A549 (cell line): ENCODE measurements at regions not wholly inside any gene's neighbourhood (a gene's known extent, or its start where the extent isn't known, plus 50 kb on each side); places are given as distances from the start of the nearest gene placed in this dataset.

Experiments used
- ATAC-seq, 2 experiments: fragments of 200-7000 bp in 1 of 2; fragments of >200 bp in 1 of 2; cut with Nextera tagmentation in 1 of 2; cut with Tn5 transposase in 1 of 2; 3 replicates each; pipeline versions ENCODE4 v1.8.0 to v1.9.1; 2018 to 2020; ENCODE audit warnings: mild to moderate bottlenecking in 1 of 2, moderate library complexity in 1 of 2
- CTCF ChIA-PET: fragments of 300-600 bp; sonication (Branson Sonifier 250); formaldehyde crosslinking; extraction: SDS; loops from one replicate; lab custom pipeline; 2021; ENCODE audit warnings: antibody characterized with exemption, inconsistent platforms; lab: Yijun Ruan, JAX
- POLR2A ChIA-PET: fragments of 350-600 bp; formaldehyde crosslinking; extraction: SDS; loops from one replicate; lab custom pipeline; 2021; ENCODE audit warnings: antibody characterized with exemption, inconsistent platforms; lab: Yijun Ruan, JAX
- DNase-seq, 2 experiments: peaks; one replicate each; pipeline versions ENCODE4 v3.0.0 to v3.0.0-alpha.2; 2011 to 2016; ENCODE audit warnings: low read depth in 1 of 2, low spot score in 1 of 2
- FAIRE-seq: peaks from 2 replicates; lab custom pipeline; 2011; peaks lifted over from hg19 to GRCh38; lab: Jason Lieb, UNC
- H3K27ac ChIP-seq, 2 experiments: fragments of >200 bp; sonication (Bioruptor Twin); formaldehyde crosslinking; 3 replicates each; pipeline ENCODE4 v1.5.1; 2016 to 2017
- H3K4me1 ChIP-seq: fragments of >200 bp; sonication (Bioruptor Twin); formaldehyde crosslinking; 3 replicates; pipeline ENCODE4 v1.6.1; 2016
- H3K4me2 ChIP-seq: fragments of >200 bp; sonication (Bioruptor Twin); formaldehyde crosslinking; 3 replicates; pipeline ENCODE4 v1.6.1; 2016
- H3K4me3 ChIP-seq: fragments of >200 bp; sonication (Bioruptor Twin); formaldehyde crosslinking; 3 replicates; pipeline ENCODE4 v1.5.1; 2016
- H3K9me3 ChIP-seq: fragments of >200 bp; sonication (Bioruptor Twin); formaldehyde crosslinking; 3 replicates; pipeline ENCODE4 v1.6.1; 2016
- CBX8 ChIP-seq: fragments of 200-600 bp; sonication (generic); IDR thresholded peaks from 2 replicates; pipeline ENCODE4 v1.6.1; 2016
- EHF ChIP-seq: fragments of 250-450 bp; sonication (Bioruptor Pico); IDR thresholded peaks from 2 replicates; pipeline ENCODE4 v1.5.0; 2020; ENCODE audit warnings: mild to moderate bottlenecking
- EP300 ChIP-seq, 2 experiments: fragments of >200 bp; sonication (Bioruptor Twin); formaldehyde crosslinking; IDR thresholded peaks; 2 replicates in 1 of 2; 3 replicates in 1 of 2; pipeline ENCODE4 v1.6.1; 2016 to 2017
- FOSB ChIP-seq: fragments of 250-450 bp; sonication (Bioruptor Pico); IDR thresholded peaks from 2 replicates; pipeline ENCODE4 v1.5.0; 2020; ENCODE audit warnings: mild to moderate bottlenecking, moderate library complexity
- FOSL2 ChIP-seq, 2 experiments: fragments of 450-650 bp in 1 of 2; fragments of >200 bp in 1 of 2; sonication (Bioruptor Twin) in 1 of 2; formaldehyde crosslinking; IDR thresholded peaks; 2 replicates each; pipeline versions ENCODE4 v1.5.0 to v1.6.1; 2016 to 2020; ENCODE audit warnings: mild to moderate bottlenecking in 1 of 2, moderate library complexity in 1 of 2
- GATA3 ChIP-seq: IDR thresholded peaks from 2 replicates; pipeline ENCODE4 v1.6.1; 2012; ENCODE audit warnings: borderline replicate concordance
- HOXB5 ChIP-seq: fragments of 250-450 bp; sonication (Bioruptor Pico); IDR thresholded peaks from 2 replicates; pipeline ENCODE4 v1.5.0; 2020; ENCODE audit warnings: mild to moderate bottlenecking, moderate library complexity
- JUN ChIP-seq, 2 experiments: fragments of >200 bp; sonication (Bioruptor Twin); formaldehyde crosslinking; IDR thresholded peaks; 2 replicates in 1 of 2; 3 replicates in 1 of 2; pipeline ENCODE4 v1.6.1; 2016 to 2017
- RARB ChIP-seq: fragments of 250-450 bp; sonication (Bioruptor Pico); IDR thresholded peaks from 2 replicates; pipeline ENCODE4 v1.8.0; 2021; ENCODE audit warnings: mild to moderate bottlenecking, moderate library complexity
- RCOR1 ChIP-seq: fragments of 150-350 bp; IDR thresholded peaks from 2 replicates; pipeline ENCODE4 v1.6.1; 2014; ENCODE audit warnings: antibody characterized with exemption, low read length, low read depth
- RNF2 ChIP-seq: fragments of 200-600 bp; sonication (generic); IDR thresholded peaks from 2 replicates; pipeline ENCODE4 v1.6.1; 2016; ENCODE audit warnings: low read depth, mild to moderate bottlenecking, antibody characterized with exemption, moderate library complexity, borderline replicate concordance
- SREBF2 ChIP-seq: fragments of 450-650 bp; IDR thresholded peaks from 2 replicates; pipeline ENCODE4 v1.6.1; 2014; ENCODE audit warnings: mild to moderate bottlenecking, moderate library complexity
- TFCP2L1 ChIP-seq: fragments of 250-450 bp; sonication (Bioruptor Pico); IDR thresholded peaks from 2 replicates; pipeline ENCODE4 v1.5.0; 2021; ENCODE audit warnings: mild to moderate bottlenecking
- WGBS: methylation state at CpG from one replicate; pipeline ENCODE4 v1.1.6; 2017; ENCODE audit errors: missing lambda C conversion rate; 5-methylcytosine and 5-hydroxymethylcytosine counted together
- TF ChIP-seq, protein P1 (sequence below): fragments of 250-450 bp; sonication (Bioruptor Pico); IDR thresholded peaks from 2 replicates; pipeline ENCODE4 v1.5.0; 2021; ENCODE audit warnings: mild to moderate bottlenecking, moderate library complexity, borderline replicate concordance
- TF ChIP-seq, protein P2 (sequence below): fragments of 150-350 bp; IDR thresholded peaks from 2 replicates; pipeline ENCODE4 v1.6.1; 2014; ENCODE audit warnings: low read depth, mild to moderate bottlenecking, low read length
- TF ChIP-seq, protein P3 (sequence below): fragments of >200 bp; sonication (Bioruptor Twin); formaldehyde crosslinking; IDR thresholded peaks from 3 replicates; pipeline ENCODE4 v1.5.1; 2016
- TF ChIP-seq, protein P4 (sequence below): fragments of 200-600 bp; sonication (generic); IDR thresholded peaks from 2 replicates; pipeline ENCODE4 v1.6.1; 2016; ENCODE audit warnings: antibody characterized with exemption, mild to moderate bottlenecking, moderate library complexity
- TF ChIP-seq, protein P5 (sequence below): IDR thresholded peaks from 2 replicates; pipeline ENCODE4 v1.6.1; 2012

DNA sequence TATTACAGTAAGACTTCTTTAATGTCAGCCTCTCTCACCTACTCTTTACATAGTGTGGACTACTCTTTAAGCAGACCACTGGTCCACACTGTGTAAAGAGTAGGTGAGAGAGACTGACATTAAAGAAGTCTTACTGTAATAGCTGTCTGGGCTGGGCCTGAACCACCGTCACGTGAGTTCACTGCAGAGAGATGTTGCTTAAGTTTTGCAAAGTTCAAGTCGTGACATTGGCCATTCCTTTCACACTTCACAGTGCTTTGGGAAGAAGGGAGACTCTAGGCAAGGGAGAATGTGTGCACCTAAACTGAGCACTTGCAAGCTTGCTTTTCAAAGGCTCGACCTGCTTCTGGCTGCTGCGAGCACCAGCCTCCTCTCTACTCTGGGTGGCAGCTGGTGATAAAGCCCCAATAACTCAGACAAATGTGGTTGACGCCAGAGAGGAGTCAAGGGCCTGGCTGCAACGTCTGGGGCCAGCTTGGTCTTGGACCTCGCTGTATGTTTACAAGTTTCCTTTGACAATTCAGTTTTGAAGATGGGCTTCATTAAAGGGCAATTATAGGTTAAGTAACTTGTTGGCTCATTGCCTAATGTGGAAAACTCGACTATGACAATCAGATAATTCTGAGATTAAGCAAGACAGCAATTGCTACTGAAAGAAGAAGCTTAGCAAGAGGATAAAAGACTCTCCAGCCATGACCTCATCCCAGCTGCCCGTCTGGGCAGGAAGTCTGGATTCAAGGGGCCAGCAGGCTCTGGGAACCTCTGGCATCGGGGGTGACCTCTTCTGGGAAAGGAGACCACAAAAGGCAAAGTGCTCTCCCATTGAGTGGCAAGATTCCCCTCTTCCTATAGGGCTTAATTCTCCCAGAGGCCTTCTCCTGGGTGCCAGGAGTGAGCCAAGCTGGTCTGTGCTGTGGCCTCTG is 242.1 kb upstream of the TLE3 start:
- no peak for ATAC-seq
- Histone ChIP-seq H3K9me3 (peaks cover 15% of the 10 kb centered on the region), H3K4me1 (no peaks in the 10 kb centered on the region), H3K4me2 (no peak overlapping the region), H3K4me3 (no peak overlapping the region), H3K27ac (no peak overlapping the region)
- ChIA-PET POLR2A (no interaction called here), CTCF (interaction anchor here (0.6 to 1.4 kb wide), 3 partner anchors 7 to 863 kb away, joined by 3 to 5 read pairs (median 4); no protein-coding TSS in a partner anchor)
- no peak for TF ChIP-seq EP300 (IDR thresholded peaks at IDR 0.05)
- TF ChIP-seq, protein P1, sequence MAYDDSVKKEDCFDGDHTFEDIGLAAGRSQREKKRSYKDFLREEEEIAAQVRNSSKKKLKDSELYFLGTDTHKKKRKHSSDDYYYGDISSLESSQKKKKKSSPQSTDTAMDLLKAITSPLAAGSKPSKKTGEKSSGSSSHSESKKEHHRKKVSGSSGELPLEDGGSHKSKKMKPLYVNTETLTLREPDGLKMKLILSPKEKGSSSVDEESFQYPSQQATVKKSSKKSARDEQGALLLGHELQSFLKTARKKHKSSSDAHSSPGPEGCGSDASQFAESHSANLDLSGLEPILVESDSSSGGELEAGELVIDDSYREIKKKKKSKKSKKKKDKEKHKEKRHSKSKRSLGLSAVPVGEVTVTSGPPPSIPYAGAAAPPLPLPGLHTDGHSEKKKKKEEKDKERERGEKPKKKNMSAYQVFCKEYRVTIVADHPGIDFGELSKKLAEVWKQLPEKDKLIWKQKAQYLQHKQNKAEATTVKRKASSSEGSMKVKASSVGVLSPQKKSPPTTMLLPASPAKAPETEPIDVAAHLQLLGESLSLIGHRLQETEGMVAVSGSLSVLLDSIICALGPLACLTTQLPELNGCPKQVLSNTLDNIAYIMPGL (CRISPR knock-in tag): no peak
- no peak for TF ChIP-seq TFCP2L1
- no peak for TF ChIP-seq CBX8
- no peak for TF ChIP-seq RNF2
- WGBS: 70% methylated on average over 11 of the region's 11 CpGs
- no peak for FAIRE-seq
- DNase-seq: no peak

DNA sequence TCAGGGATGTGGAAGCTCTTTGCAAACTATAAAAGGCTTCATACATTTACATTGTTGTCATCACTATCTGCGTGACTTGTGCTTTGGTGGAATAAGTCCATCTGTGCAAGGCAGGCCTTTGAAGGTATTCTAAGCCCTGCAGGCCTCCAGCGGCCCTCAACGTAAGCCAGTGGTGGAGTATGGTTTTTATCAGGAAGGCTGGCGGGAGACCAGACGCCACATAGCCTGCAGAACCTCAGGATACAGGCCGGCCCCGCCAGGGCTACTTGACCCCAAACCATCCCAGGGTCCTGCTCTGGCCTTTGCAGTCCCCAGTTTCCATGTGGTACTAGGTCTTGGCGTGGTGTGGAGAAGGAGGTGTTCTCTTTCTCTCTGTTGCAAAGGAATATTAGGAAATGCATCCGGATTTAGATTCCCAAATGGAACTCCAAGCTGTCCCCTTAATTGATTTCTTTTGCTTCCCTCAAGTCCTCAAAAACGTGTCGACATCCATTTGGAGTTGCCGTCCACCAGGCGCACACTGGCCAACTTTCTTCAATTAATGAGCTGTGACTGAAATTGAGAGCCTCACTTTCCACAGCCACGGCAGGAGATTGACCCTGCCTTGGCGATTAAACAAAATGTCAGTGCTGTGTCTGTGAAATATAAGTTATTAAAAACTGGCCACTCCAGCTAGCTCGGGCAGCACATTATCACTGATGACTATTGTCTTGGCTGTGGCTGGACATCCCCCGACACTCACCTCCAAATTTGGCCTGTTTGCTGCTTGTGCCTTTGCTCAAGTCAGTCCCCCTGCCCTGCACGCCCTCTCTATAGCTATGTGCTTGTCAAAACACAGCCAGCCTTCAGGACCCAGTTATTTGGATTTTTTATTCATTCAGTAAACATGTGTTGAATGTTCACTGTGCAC is 239.8 kb upstream of the TLE3 start:
- Histone ChIP-seq H3K9me3 (peaks cover 37% of the 10 kb centered on the region), H3K27ac (no peak overlapping the region), H3K4me2 (no peak overlapping the region), H3K4me3 (no peak overlapping the region), H3K4me1 (no peaks in the 10 kb centered on the region)
- 62% methylated on average over 18 of the region's 18 CpGs for WGBS
- POLR2A ChIA-PET: no interaction called here
- no peak for FAIRE-seq
- ATAC-seq: no peak
- no peak for DNase-seq
- CTCF ChIA-PET: interaction anchor here (1.1 kb wide), 1 partner anchor 78 kb away, joined by 3 read pairs; no protein-coding TSS in a partner anchor
- TF ChIP-seq RCOR1 (no peak), FOSB (CRISPR knock-in tag) (no peak), SREBF2 (no peak), FOSL2 (IDR thresholded peaks at IDR 0.05) (no peak), FOSL2 (CRISPR knock-in tag; IDR thresholded peaks at IDR 0.05) (no peak), JUN (IDR thresholded peaks at IDR 0.05) (no peak), HOXB5 (CRISPR knock-in tag) (no peak), EHF (CRISPR knock-in tag) (no peak), EP300 (IDR thresholded peaks at IDR 0.05) (no peak), GATA3 (no peak), RARB (CRISPR knock-in tag) (no peak)
- TF ChIP-seq, protein P2, sequence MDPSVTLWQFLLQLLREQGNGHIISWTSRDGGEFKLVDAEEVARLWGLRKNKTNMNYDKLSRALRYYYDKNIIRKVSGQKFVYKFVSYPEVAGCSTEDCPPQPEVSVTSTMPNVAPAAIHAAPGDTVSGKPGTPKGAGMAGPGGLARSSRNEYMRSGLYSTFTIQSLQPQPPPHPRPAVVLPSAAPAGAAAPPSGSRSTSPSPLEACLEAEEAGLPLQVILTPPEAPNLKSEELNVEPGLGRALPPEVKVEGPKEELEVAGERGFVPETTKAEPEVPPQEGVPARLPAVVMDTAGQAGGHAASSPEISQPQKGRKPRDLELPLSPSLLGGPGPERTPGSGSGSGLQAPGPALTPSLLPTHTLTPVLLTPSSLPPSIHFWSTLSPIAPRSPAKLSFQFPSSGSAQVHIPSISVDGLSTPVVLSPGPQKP: no peak
- TF ChIP-seq, protein P3, sequence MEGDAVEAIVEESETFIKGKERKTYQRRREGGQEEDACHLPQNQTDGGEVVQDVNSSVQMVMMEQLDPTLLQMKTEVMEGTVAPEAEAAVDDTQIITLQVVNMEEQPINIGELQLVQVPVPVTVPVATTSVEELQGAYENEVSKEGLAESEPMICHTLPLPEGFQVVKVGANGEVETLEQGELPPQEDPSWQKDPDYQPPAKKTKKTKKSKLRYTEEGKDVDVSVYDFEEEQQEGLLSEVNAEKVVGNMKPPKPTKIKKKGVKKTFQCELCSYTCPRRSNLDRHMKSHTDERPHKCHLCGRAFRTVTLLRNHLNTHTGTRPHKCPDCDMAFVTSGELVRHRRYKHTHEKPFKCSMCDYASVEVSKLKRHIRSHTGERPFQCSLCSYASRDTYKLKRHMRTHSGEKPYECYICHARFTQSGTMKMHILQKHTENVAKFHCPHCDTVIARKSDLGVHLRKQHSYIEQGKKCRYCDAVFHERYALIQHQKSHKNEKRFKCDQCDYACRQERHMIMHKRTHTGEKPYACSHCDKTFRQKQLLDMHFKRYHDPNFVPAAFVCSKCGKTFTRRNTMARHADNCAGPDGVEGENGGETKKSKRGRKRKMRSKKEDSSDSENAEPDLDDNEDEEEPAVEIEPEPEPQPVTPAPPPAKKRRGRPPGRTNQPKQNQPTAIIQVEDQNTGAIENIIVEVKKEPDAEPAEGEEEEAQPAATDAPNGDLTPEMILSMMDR: no peak
- TF ChIP-seq, protein P4, sequence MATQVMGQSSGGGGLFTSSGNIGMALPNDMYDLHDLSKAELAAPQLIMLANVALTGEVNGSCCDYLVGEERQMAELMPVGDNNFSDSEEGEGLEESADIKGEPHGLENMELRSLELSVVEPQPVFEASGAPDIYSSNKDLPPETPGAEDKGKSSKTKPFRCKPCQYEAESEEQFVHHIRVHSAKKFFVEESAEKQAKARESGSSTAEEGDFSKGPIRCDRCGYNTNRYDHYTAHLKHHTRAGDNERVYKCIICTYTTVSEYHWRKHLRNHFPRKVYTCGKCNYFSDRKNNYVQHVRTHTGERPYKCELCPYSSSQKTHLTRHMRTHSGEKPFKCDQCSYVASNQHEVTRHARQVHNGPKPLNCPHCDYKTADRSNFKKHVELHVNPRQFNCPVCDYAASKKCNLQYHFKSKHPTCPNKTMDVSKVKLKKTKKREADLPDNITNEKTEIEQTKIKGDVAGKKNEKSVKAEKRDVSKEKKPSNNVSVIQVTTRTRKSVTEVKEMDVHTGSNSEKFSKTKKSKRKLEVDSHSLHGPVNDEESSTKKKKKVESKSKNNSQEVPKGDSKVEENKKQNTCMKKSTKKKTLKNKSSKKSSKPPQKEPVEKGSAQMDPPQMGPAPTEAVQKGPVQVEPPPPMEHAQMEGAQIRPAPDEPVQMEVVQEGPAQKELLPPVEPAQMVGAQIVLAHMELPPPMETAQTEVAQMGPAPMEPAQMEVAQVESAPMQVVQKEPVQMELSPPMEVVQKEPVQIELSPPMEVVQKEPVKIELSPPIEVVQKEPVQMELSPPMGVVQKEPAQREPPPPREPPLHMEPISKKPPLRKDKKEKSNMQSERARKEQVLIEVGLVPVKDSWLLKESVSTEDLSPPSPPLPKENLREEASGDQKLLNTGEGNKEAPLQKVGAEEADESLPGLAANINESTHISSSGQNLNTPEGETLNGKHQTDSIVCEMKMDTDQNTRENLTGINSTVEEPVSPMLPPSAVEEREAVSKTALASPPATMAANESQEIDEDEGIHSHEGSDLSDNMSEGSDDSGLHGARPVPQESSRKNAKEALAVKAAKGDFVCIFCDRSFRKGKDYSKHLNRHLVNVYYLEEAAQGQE: no peak
- TF ChIP-seq, protein P5, sequence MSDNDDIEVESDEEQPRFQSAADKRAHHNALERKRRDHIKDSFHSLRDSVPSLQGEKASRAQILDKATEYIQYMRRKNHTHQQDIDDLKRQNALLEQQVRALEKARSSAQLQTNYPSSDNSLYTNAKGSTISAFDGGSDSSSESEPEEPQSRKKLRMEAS: no peak
- TF ChIP-seq, all 56 proteins: peak for 0
